H1 (cell line): ENCODE measurements at regions not wholly inside any gene's neighbourhood (a gene's known extent, or its start where the extent isn't known, plus 50 kb on each side); places are given as distances from the start of the nearest gene placed in this dataset.

ENCODE experiments used
- ASH2L ChIP-seq: fragments of 200-600, 300-600 bp; sonication (generic); IDR thresholded peaks from one replicate; pipeline ENCODE4 v1.7.1; 2017; ENCODE audit warnings: low read length
- ATF3 ChIP-seq: IDR thresholded peaks from 2 replicates; pipeline ENCODE4 v1.6.1; 2011; ENCODE audit warnings: low read depth, mild to moderate bottlenecking, low read length; ENCODE audit not compliant: insufficient read depth
- EZH2 ChIP-seq: fragments of 200-600 bp; sonication (generic); IDR thresholded peaks from 2 replicates; pipeline ENCODE4 v1.7.1; 2012; ENCODE audit warnings: low read depth, mild to moderate bottlenecking, moderate library complexity, low read length, inconsistent platforms; ENCODE audit not compliant: severe bottlenecking
- MAFK ChIP-seq: IDR thresholded peaks from 2 replicates; pipeline ENCODE4 v1.6.1; 2012; ENCODE audit warnings: low read depth, mild to moderate bottlenecking, improper control_type of control experiment, low read length
- POLR2A ChIP-seq, 2 experiments: IDR thresholded peaks; 1 replicate in 1 of 2; 2 replicates in 1 of 2; pipeline ENCODE4 v1.6.1; 2011; ENCODE audit warnings: low read depth in 2 of 2, low read length in 2 of 2, mild to moderate bottlenecking in 2 of 2; ENCODE audit errors: control extremely low read depth in 1 of 2
- SUZ12 ChIP-seq: fragments of 200-600 bp; sonication (generic); IDR thresholded peaks from 2 replicates; pipeline ENCODE4 v1.6.1; 2012; ENCODE audit warnings: mild to moderate bottlenecking, inconsistent platforms, low read length, moderate library complexity, mixed read lengths

- TF ChIP-seq ASH2L (no peak), MAFK (no peak), ATF3 (no peak), SUZ12 (no peak), EZH2 (no peak), POLR2A (IDR thresholded peaks at IDR 0.05; ENCODE audit: control extremely low read depth in 1 of 2, low read depth in 2 of 2, low read length in 2 of 2) (no peak)
These were observed 72.8 kb upstream of the CCND1 start for GRCh38 chr11:69567951-69568808.
